ENCODE measurements at regions not wholly inside any gene's neighbourhood (a gene's known extent, or its start where the extent isn't known, plus 50 kb on each side); places are given as distances from the start of the nearest gene placed in this dataset.

- no peak for TF ChIP-seq CTCF (IDR thresholded peaks at IDR 0.05)
- TF ChIP-seq POLR2A (IDR thresholded peaks at IDR 0.05; ENCODE audit: low read depth): no peak
Measured at GRCh38 chr2:191577605-191578004, 100.3 kb upstream of the NABP1 start.
